Activated T-cell treated with anti-CD3 and anti-CD28 coated beads, Interleukin-2, amount 50 U/mL, for 48 hours (primary cell): ENCODE measurements at regions not wholly inside any gene's neighbourhood (a gene's known extent, or its start where the extent isn't known, plus 50 kb on each side); places are given as distances from the start of the nearest gene placed in this dataset.

Source experiments
- DNase-seq, 2 experiments: peaks; one replicate each; pipeline ENCODE4 v3.0.0-alpha.2; 2020

GRCh38 chr10:75294031-75294437, 58.3 kb upstream of the COMTD1 start:
- DNase-seq, result no peak

- DNase-seq, result no peak
Measured at GRCh38 chr10:75293446-75293820, 57.7 kb upstream of the COMTD1 start.

GRCh38 chr10:75292794-75293445, 57.2 kb upstream of the COMTD1 start:
- no peak for DNase-seq

GRCh38 chr10:75291805-75292204, 56.0 kb upstream of the COMTD1 start:
- DNase-seq, result no peak

GRCh38 chr10:75288140-75288711, 52.5 kb upstream of the COMTD1 start:
- no peak for DNase-seq

- no peak for DNase-seq
Measured at GRCh38 chr10:75287697-75288096, 51.9 kb upstream of the COMTD1 start.

- no peak for DNase-seq
Measured at GRCh38 chr10:75286901-75287300, 51.1 kb upstream of the COMTD1 start.
